Fibroblast of skin of left quadriceps (primary cell): ENCODE measurements at regions not wholly inside any gene's neighbourhood (a gene's known extent, or its start where the extent isn't known, plus 50 kb on each side); places are given as distances from the start of the nearest gene placed in this dataset.

ENCODE experiments used
- DNase-seq, 2 experiments: peaks; one replicate each; pipeline ENCODE4 v3.0.0-alpha.2; 2013; ENCODE audit warnings: low read depth in 2 of 2

DNA sequence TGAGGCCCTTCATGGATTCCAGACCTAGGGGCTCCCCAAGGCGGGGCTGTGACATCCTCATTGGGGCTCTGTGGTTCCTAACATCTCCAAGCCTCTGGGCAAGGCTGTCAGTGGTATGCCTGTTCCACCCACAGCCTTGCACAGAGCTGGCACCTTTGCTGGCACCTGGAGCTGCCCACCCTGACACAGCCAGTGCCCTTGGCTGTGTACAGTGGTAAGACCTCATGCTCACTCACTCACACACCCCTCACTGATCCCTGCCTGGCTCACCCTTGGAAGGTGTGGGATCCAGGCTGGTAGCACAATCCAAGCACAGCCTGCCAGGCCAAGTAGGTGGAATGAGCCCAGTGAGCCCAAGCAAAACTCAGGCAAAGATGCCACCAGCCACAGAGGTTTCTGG lies 200.4 kb upstream of the PCDH15 start:
- no peak for DNase-seq

DNA sequence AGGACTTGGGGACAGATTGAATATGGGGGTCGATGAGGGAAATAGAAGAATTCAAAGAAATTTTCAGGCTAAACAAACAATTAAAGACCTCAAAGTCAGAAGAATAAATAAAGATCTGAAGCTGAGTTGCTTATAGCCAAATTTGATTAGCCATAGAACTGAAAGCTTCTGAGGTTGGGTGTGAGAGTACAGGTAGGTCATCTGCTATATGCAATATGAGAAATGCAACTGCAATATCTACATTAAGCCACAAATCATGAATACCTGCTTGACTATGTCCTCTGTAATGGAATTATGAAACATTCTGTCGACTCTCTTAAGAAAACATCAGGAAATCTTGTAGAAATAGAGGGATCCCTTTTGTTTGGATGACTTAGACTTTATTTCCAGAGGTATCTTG lies 192.1 kb upstream of the PCDH15 start:
- no peak for DNase-seq

DNA sequence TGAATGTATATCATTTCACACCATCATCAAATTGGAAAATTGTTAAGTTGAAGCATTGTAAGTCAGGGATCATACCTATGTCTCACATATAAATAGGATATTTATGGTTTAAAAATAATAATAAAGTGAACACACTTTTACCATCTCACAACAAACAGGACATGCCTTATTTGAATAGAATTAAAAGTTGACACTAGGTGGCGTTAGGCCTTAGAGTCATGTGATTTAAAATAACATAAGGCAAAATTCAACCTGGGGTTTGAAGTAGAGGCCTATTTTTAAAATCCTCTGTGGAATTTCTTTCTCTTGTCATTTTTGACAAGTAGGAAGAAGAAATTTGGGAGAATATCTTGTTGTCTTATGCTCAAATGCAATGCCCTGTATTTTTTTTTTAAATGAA lies 184.7 kb upstream of the PCDH15 start:
- DNase-seq, result no peak

DNA sequence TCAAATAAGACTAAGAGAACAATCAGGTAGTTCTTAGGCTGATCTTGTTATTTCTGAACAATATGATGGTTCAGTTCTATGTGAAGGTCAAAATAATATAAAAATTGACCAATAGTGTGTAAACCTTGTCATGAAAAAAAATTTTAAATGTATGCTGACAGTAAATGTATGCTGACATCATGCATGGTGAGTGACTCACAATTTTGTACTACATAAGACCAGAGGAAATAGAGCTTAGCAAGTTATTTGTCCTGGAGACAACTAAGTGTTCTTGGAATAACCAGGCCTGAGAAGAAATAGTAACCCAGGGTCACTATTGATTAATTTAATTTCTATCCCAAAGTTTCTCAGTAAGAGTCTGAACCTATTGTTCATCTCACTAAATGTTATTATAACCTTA lies 182.2 kb upstream of the PCDH15 start:
- no peak for DNase-seq

DNA sequence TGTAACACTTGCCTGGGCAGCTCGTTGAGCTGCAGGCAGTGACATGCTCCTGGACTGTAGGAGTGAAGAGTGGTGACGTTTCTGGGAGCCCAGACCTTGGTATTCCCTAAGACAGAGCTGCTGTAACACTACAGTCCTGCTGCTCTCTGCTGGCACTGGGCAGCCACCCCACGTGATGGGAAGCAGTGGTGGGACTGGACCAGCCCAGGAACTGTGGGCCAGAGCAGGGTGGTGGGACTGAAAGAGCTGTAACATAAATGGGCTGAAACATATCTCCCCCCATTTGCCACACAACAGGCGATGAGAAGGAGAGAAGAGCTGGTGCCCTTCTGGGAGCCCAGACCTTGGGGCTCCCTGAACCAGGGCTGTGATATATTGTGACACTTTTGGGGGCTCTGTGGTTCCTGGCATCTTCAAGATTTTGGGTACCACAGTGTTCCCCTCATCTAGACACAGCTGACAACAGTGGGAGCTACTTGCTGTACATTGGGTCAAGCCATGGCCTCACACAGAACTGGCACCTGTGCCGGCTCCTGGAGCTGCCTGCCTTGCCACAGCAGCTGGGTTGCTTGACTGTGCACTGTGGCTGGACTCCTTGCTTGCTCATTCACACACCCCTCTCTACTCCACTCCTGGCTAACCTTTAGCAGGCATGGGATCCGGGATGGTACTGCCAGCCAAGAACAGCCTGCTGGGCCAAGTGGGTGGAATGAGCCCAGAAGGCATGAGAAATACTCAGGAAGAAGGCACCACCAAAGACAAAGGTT lies 161.3 kb upstream of the PCDH15 start:
- DNase-seq, result no peak

DNA sequence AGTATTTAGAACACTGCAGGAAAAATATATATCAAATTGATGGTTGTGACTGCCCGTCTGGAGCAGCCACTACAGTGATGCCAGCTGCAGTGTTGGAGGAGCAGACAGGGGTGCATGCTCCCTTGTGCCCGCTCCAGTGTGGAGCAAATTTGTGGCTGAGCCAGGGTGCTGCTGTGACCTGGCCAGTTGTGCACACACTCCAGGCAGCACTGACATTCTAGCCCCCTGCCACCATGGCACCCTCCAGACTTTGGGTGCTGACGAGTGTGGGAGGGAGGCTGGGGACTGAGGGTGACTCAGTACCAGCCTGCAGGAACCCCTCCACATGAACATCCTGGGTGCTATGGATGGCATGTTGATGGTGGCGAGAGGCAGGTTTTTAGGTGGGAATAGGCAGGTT lies 160.0 kb upstream of the PCDH15 start:
- DNase-seq, result no peak

DNA sequence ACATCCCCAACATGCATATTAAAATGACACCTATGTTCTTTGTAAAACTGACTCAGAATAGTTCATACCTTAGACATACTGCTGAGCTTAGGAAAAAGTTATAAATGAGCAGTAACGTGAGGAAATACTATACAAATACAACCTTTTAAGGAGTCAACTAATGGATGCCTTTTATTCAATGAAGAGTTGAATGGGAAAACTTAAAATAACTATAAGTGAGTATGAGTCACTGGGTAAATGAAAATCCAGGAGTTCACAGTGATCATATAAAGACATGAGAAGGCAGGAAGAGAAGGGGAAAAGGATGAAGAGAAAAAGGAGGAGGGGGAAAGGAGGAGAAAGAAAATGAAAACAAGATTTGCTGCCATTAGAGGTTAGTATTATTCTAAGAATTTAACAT lies 157.8 kb upstream of the PCDH15 start:
- no peak for DNase-seq

DNA sequence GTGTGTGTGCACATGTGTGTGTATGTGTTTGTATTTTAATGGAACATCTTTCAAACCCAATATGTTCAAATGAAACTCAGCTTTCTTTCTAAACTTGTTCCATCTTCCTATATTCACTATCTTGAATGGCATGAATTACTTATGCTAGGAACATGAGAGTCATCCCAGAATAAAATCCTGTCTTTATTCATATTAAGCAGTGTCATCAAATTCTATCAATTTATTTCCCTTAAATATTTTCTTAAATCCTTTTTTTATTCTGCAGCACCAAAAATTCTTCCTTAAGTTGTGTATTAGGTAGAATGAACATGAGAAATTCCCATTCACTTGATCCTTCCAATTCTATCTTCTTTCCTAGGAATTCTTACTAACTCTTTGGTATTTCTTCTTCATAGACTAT lies 146.6 kb upstream of the PCDH15 start:
- DNase-seq, result no peak

DNA sequence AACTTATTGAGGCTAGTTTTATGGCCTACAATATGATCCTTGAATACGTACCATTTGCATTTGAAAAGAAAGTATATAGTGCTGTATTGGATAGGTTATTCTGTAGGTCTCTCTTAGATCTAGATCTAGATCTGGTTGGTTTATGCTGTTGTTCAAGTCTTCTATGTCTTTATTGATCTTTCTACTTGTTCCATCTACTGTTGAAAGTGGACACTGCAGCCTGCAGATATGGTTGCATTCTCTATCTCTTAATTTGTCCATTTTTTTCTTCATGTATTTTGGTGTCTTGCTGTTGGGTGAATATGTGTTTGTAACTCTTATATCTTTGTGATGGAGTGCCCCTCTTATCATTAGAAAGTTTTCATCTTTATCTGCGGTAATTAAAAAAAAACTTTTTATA lies 139.4 kb upstream of the PCDH15 start:
- DNase-seq, result no peak

DNA sequence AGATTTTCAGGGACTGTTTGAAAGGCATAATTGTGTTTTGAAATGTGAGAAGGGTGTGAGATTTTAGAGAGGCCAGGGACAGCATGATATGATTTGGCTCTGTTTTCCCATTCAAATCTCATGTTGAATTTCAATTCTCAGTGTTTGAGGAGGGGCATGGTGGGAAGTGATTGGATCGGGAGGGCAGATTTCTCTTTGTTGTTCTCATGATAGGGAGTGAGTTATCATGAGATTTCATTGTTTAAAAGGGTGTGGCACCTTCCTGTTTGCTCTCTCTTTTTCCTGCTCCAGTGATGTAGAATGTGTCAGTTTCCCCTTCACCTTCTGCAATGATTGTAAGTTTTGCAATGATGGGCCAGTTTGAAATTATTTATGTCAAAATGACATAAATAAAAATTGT lies 113.0 kb upstream of the PCDH15 start:
- DNase-seq, result no peak

DNA sequence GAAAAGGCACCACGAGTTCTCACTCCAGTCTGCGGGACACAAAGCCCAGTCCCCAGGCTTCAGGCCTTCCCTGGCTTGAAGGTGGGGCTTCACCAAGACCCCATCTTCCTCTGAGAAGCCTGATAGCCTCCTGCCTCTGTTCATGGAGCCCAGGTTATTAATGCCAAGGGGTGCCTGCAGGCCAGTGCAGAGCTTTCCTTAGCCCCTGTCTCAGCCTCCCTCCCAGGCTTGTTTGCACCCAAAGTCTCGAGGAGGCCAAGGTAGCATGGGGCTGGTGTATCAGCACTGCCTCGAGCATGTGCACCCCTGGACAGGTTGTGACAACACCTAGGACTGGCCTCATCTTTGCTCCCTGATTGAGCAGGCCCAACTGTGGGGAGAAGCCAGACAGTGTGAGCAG lies 108.1 kb upstream of the PCDH15 start:
- DNase-seq, result no peak

DNA sequence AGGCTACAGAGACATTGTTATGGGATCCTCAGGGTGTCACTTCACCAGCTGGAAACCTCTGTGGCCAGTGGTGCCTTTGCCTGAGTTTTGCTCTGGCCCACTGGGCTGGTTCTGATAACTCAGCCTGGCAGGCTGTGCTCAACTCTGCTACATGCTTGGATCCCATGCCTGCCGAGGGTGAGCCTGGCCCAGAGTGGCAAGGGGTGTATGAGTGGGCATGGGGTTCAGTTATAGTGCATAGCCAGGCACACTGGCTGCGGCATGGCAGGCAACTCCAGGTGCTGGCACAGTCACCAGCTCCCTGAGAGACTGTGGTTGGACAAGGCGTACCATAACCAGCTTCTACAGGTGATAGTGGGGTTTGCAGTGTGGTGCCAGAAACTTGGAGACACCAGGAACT lies 107.0 kb upstream of the PCDH15 start:
- DNase-seq, result no peak

DNA sequence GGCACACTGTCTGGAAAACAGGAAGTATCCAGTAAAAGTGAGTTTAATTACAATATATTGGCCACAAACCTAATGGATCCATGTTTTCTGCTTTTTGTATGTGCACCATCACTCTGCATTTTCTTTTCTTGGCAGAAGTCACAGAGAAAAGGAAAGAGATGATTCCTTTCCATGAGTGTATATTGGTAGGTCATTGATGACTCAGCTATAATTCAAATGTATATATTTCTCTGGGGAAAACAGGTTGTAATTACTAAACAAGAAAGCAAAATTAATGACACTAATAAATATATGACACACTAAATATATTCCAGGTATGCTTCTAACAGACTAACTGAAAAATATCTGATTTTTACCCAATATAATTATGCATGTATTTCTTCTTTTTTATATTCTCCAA lies 105.9 kb upstream of the PCDH15 start:
- no peak for DNase-seq

DNA sequence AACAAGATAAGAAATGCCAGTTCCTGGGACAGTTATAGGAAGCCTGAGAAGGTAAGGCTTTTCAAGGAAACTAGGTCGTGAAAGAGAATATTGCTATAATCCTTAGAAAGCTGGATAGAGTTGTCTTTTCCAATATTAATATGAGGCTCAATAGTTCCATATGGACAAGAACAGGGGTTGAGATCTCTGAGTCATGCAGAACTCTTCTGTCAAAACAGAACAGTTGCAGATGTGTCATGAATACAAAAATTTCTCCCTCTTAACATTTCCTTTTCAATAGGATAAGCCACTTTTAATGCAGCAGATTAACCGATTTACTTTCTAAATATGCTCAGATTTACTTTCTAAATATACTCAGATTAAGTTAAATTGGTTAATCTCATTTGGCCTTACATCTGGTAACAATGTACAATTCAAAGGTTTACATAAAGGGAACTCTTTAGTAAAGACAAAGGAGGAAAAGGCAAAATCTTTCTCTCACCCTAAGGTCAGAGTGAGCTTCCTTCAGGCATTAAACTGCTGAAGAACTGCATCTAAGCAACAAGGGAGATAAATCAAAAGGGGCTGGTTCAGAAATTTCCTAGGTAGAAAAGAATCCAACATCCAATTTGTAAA lies 104.7 kb upstream of the PCDH15 start:
- DNase-seq, result no peak

DNA sequence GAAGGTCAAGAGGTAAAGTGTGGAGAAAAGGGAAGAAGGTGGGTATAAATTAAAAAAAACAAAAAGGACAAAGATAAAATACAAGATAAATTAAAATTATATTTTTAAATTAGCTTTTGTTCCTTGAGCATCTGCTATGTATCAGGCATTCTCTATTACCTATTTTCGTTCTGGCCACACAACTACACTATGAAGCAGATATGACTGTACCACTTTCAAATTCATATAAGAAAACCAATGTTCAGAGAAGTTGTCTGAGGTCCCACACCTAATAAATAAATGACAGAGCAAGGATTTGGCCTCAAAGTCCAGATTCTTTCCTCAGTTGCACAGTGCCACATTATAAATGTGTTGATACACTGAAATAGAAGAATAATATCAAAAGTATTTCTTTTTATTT lies 103.8 kb upstream of the PCDH15 start:
- DNase-seq, result no peak

DNA sequence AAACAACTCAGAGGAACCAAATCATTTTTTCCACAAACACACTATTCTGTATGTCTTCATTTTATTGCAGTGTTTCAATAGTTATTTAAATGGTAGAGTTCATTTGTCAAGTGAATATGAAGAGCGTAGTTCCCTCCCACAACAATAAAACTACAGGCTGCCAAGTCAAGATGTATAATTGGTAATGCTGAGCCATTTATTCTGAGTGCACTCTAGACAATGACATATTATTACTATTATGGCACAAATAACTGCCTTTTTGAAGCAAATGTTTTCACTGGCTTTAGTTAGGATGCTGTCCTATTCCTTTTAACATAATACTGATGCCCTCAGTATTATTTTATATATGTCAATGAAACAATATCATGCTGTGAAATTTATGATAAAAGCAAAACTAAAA lies 102.7 kb upstream of the PCDH15 start:
- no peak for DNase-seq

DNA sequence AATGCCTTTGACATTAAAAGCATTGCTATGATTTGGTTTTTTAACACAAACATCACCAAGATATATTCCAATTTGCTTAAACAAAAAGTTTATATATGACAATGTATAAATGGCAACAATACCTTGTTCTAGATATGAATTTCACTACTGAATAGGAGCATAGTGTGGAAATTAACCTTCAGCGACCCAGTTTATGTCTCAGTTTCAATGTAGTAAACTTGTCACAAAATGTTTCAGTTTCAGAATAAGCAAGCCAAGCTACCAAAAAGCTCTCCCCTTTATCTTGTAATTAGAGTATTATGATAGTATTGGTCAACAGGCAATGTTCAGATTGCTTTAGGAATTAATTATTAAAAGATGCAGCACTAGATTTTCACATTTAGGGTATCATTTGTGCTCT lies 99.6 kb upstream of the PCDH15 start:
- no peak for DNase-seq

DNA sequence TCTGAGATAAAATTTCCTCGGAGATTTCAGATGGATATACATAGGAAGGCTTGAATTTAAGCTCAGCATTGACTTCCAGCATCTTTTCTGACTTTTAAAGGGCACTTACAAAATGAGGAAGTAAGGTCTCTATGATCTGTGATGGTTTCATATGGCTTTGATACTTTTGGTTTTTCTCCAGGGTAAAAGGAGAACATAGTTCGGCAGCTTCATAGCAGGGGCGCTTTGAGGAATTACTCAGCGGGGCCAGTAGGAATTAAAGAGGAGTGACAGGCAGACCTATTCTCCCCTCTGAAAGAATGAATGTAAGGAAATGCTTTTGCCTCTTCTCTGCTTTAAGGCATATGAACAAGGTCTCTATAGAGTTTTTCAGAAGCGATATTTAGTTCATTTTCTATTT lies 80.0 kb upstream of the PCDH15 start:
- DNase-seq, result no peak

DNA sequence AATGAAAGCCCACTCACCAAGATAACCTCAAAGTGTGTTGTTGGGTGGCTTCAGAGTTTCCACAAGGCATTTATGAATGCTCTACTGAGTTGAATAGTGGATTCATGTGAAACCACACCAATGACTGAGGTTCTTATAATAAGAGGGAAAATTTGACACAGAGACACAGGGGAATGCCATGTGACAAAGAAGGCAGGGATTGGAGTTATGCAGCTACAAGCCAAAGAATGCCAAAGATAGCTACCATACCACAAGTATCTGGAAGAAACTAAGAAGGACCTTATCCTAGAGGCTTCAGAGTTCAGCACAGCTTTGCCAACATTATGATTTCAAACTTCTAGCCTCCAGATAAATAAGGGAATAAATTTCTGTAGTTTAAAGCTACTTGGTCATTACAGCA lies 68.0 kb upstream of the PCDH15 start:
- no peak for DNase-seq

DNA sequence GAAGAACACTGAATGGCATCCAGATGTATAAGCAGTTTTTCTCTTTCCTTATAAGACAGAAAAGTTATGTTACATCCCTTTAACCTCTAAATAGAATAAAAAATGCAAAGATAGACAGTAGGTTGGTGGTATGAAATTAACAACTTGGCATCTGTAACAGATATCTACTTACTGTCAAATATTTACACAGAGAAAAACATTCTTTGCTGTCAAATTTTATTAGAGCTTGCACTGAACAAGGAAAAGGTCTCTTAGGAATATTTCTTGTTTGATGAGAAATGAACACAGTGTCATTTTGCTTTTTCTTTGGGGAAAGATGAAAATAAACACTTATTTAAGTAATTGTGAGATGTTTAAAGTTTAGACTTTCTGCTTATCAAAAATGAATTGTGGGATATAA lies 65.6 kb upstream of the PCDH15 start:
- no peak for DNase-seq

DNA sequence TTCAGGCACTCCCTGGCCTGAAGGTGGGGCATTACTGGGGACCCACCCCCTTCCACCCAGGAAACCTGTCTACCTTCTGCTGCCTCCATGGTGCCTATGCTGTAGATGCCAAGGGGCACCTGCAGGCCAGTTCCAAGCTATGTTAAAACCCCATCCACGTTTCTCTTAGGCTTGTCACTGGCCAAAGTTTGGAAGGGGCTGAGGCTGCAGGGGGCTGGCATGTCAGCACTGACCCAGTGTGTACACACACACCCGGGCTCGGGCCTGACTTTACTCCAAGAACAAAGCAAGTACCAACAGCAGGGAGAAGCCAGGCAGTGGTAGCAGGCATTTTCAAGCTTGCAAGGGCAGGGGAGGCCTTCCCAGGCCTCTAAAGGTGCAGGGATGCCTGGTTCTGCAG lies 53.8 kb upstream of the PCDH15 start:
- no peak for DNase-seq

DNA sequence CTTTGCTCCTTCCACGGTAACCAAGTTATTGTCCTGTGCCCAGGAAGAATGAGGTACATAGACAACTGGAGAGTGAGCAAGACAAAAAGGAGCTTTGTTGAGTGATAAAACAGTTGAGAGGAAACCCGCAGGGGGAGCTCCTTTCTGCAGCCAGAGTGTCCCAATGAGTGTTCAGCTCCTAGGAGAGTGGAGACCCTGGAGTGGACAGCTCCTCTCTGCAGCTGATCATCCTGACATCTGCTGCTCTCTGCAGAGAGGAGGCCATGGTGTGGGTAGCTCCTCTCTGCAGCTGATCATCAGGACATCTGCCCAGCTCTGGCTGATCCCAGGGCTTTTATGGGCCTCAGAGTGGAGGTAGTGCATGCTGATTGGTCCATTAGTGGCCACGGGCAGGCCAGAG lies 53.4 kb upstream of the PCDH15 start:
- no peak for DNase-seq

DNA sequence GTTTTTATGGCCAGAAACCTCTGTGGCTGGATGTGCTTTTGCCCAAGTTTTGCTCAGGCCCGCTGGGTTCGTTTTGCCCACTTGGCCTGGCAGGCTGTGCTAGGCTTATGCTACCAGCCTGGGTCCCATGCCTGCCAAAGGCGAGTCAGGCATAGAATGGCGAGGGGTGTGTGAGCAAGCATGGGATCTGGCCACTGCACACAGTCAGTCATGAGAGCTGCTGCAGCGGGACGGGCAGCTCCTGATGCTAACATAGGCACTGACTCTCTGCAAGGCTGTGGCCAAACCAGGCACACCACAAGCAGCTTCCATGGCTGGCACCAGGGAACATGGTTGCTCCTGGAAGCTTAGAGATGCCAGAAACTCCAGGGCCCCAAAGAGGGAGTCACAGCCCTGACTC lies 52.9 kb upstream of the PCDH15 start:
- DNase-seq, result no peak
